GM21825 (cell line): ENCODE measurements at regions not wholly inside any gene's neighbourhood (a gene's known extent, or its start where the extent isn't known, plus 50 kb on each side); places are given as distances from the start of the nearest gene placed in this dataset.

Source experiments
- ATAC-seq: cut with Tn5 transposase; IDR thresholded peaks from one replicate; pipeline ENCODE4 v1.9.1; 2021; ENCODE audit warnings: mild to moderate bottlenecking, moderate library complexity; ENCODE audit not compliant: unreplicated experiment

GRCh38 chr9:89923961-89924504 is 319.2 kb downstream of the GADD45G start:
- no peak for ATAC-seq

- no peak for ATAC-seq
Measured at GRCh38 chr9:89924611-89925010, 319.8 kb downstream of the GADD45G start.

- no peak for ATAC-seq
Measured at GRCh38 chr9:89926167-89926566, 321.4 kb downstream of the GADD45G start.

- ATAC-seq: no peak
Measured at GRCh38 chr9:89926691-89927220, 321.9 kb downstream of the GADD45G start.

GRCh38 chr9:89928106-89928505 is 323.3 kb downstream of the GADD45G start:
- ATAC-seq: no peak

- no peak for ATAC-seq
Measured at GRCh38 chr9:89928521-89929275, 323.9 kb downstream of the GADD45G start.

- no peak for ATAC-seq
Measured at GRCh38 chr9:89929315-89929672, 324.5 kb downstream of the GADD45G start.

GRCh38 chr9:89929673-89930480 is 325.1 kb downstream of the GADD45G start:
- ATAC-seq: no peak

- ATAC-seq: no peak
Measured at GRCh38 chr9:89933578-89933977, 328.8 kb downstream of the GADD45G start.

GRCh38 chr9:89935115-89935514 is 330.3 kb downstream of the GADD45G start:
- no peak for ATAC-seq

- ATAC-seq: no peak
Measured at GRCh38 chr9:89935801-89936200, 331.0 kb downstream of the GADD45G start.

GRCh38 chr9:89937051-89937450 is 332.2 kb downstream of the GADD45G start:
- no peak for ATAC-seq

GRCh38 chr9:89939181-89939580 is 334.4 kb downstream of the GADD45G start:
- ATAC-seq: no peak

GRCh38 chr9:89939626-89940292 is 334.9 kb downstream of the GADD45G start:
- no peak for ATAC-seq

GRCh38 chr9:89940625-89941024 is 335.8 kb downstream of the GADD45G start:
- no peak for ATAC-seq

GRCh38 chr9:89941875-89942274 is 337.1 kb downstream of the GADD45G start:
- no peak for ATAC-seq

- no peak for ATAC-seq
Measured at GRCh38 chr9:89942643-89943042, 337.8 kb downstream of the GADD45G start.

- ATAC-seq: no peak
Measured at GRCh38 chr9:89943309-89943708, 338.5 kb downstream of the GADD45G start.

- no peak for ATAC-seq
Measured at GRCh38 chr9:89943728-89944127, 338.9 kb downstream of the GADD45G start.

GRCh38 chr9:89945133-89945532 is 340.3 kb downstream of the GADD45G start:
- no peak for ATAC-seq

- ATAC-seq: no peak
Measured at GRCh38 chr9:89946741-89947140, 341.9 kb downstream of the GADD45G start.
